ENCODE measurements at regions not wholly inside any gene's neighbourhood (a gene's known extent, or its start where the extent isn't known, plus 50 kb on each side); places are given as distances from the start of the nearest gene placed in this dataset.

DNA sequence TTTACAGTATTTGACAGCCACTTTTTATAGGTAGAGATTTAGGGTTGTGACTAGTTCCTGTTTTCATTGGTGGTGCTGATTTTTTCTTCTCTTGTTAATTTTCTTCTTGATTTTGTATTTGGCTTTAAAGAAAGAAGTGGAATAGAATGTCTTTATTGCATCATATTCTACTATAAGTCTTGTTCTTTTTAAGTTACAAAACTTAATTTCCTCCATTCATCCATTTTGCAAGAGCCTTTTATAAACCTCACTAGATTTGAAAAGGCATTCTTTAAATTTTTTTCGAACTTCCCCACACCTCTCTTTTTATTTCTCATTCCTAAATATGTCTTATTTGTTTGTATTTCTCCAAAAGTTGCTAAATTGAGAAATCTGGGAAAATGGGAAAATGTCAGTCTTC lies 1368.6 kb upstream of the ADGRL4 start:
- TF ChIP-seq POLR2A (IDR thresholded peaks at IDR 0.05) = no peak
- TF ChIP-seq, protein P1, sequence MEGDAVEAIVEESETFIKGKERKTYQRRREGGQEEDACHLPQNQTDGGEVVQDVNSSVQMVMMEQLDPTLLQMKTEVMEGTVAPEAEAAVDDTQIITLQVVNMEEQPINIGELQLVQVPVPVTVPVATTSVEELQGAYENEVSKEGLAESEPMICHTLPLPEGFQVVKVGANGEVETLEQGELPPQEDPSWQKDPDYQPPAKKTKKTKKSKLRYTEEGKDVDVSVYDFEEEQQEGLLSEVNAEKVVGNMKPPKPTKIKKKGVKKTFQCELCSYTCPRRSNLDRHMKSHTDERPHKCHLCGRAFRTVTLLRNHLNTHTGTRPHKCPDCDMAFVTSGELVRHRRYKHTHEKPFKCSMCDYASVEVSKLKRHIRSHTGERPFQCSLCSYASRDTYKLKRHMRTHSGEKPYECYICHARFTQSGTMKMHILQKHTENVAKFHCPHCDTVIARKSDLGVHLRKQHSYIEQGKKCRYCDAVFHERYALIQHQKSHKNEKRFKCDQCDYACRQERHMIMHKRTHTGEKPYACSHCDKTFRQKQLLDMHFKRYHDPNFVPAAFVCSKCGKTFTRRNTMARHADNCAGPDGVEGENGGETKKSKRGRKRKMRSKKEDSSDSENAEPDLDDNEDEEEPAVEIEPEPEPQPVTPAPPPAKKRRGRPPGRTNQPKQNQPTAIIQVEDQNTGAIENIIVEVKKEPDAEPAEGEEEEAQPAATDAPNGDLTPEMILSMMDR (IDR thresholded peaks at IDR 0.05) = no peak
